ENCODE measurements at regions not wholly inside any gene's neighbourhood (a gene's known extent, or its start where the extent isn't known, plus 50 kb on each side); places are given as distances from the start of the nearest gene placed in this dataset.

DNA sequence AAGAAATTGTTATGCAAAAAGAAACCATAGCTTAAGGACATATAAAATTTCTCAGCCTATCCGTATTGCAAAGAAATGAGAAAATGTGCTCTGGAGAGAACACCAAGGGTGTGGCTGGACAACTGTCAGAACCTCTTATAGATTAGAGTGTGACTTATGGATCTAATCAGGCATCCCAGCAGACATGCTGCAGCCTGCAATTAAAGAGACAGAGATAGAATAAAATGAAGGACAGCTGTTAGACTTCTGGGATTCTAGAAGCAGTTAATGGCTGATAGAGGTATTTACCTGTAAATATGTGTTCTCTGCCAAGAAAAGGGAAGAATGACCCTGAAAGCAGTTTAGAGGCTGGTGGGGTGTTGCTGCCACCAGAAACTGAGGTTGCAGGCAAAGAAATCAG is 160.1 kb upstream of the KIF2B start:
- no peaks in the 10 kb centered on the region for H3K27me3 ChIP-seq (ENCODE audit: insufficient read depth, low read length, poor library complexity, severe bottlenecking)
- no peak overlapping the region for H3K27ac ChIP-seq (ENCODE audit: low read depth, low read length)
- Mint-ChIP-seq H3K27me3 (no peaks in the 10 kb centered on the region), H3K27ac (no peak overlapping the region), H3K4me3 (no peak overlapping the region), H3K4me1 (no peaks in the 10 kb centered on the region), H3K9me3 (peaks cover 8 to 21% (median 13%) of the 10 kb centered on the region in 5 donors), H3K36me3 (no peaks in the 10 kb centered on the region)
- H3K4me3 ChIP-seq (ENCODE audit: low read length) = no peak overlapping the region
- H3K36me3 ChIP-seq (ENCODE audit: insufficient read depth, low read length) = no peaks in the 10 kb centered on the region
- CTCF ChIA-PET = no interaction called here
- POLR2A ChIA-PET = no interaction called here
- no peaks in the 10 kb centered on the region for H3K9me3 ChIP-seq (ENCODE audit: low read length)
- H3K4me1 ChIP-seq (ENCODE audit: insufficient read depth, low read length) = no peaks in the 10 kb centered on the region
- no peak for DNase-seq

DNA sequence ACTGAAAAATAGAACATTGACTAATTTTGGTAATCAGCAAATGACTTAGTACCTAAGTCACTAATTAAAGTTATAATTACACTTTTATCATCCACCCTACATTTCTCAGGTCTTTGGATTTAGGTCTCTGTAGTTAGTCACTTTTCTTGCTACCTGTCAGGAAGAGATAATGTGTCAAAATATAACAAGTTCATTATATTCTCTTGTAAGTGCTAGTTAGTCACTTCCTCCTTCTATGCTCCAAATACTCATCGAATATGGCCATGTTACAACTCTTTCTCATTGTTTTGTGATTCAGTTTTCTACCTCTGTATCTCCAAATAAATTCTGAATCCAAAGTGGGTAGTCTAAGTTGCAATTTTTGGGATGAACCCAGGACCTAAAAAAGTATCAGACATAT is 163.5 kb upstream of the KIF2B start:
- Histone ChIP-seq H3K36me3 (ENCODE audit: insufficient read depth, low read length) (no peaks in the 10 kb centered on the region), H3K27ac (ENCODE audit: low read depth, low read length) (no peak overlapping the region), H3K27me3 (ENCODE audit: insufficient read depth, low read length, poor library complexity, severe bottlenecking) (no peaks in the 10 kb centered on the region), H3K4me1 (ENCODE audit: insufficient read depth, low read length) (no peaks in the 10 kb centered on the region), H3K4me3 (ENCODE audit: low read length) (no peak overlapping the region), H3K9me3 (ENCODE audit: low read length) (no peaks in the 10 kb centered on the region)
- H3K9me3 Mint-ChIP-seq = peaks cover 2 to 18% (median 13%) of the 10 kb centered on the region in 5 donors
- no peaks in the 10 kb centered on the region for H3K27me3 Mint-ChIP-seq
- H3K27ac Mint-ChIP-seq = no peak overlapping the region
- no peaks in the 10 kb centered on the region for H3K36me3 Mint-ChIP-seq
- H3K4me1 Mint-ChIP-seq = no peaks in the 10 kb centered on the region
- ChIA-PET POLR2A (no interaction called here), CTCF (no interaction called here)
- H3K4me3 Mint-ChIP-seq = no peak overlapping the region
- no peak for DNase-seq

DNA sequence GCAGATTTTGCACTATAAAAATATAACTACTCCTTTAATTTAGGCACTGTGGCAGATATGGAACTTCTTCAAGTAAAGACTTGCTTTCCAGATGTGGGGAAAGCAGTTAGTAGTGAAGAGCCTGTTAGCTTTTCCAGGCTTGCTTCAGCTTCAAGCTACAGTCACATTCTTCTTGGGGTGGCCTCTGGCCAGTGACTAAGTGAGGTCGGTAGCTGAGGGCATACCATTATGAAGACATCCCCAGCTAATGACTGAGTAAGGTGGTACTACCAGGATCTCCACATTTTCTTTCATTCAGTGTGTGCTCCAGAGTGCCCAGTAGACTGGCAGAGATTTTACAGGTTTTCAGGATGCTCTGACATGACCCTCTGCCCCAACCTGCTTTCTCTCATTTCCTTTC is 167.1 kb upstream of the KIF2B start:
- no peaks in the 10 kb centered on the region for H3K27me3 ChIP-seq (ENCODE audit: insufficient read depth, low read length, poor library complexity, severe bottlenecking)
- Mint-ChIP-seq H3K9me3 (peaks cover 2 to 13% (median 4%) of the 10 kb centered on the region in 5 donors), H3K4me3 (no peak overlapping the region), H3K27ac (no peak overlapping the region), H3K27me3 (no peaks in the 10 kb centered on the region), H3K36me3 (no peaks in the 10 kb centered on the region), H3K4me1 (no peaks in the 10 kb centered on the region)
- ChIA-PET POLR2A (no interaction called here), CTCF (no interaction called here)
- DNase-seq = no peak
- H3K36me3 ChIP-seq (ENCODE audit: insufficient read depth, low read length) = no peaks in the 10 kb centered on the region
- no peaks in the 10 kb centered on the region for H3K9me3 ChIP-seq (ENCODE audit: low read length)
- no peaks in the 10 kb centered on the region for H3K4me1 ChIP-seq (ENCODE audit: insufficient read depth, low read length)
- no peak overlapping the region for H3K27ac ChIP-seq (ENCODE audit: low read depth, low read length)
- H3K4me3 ChIP-seq (ENCODE audit: low read length) = no peak overlapping the region

DNA sequence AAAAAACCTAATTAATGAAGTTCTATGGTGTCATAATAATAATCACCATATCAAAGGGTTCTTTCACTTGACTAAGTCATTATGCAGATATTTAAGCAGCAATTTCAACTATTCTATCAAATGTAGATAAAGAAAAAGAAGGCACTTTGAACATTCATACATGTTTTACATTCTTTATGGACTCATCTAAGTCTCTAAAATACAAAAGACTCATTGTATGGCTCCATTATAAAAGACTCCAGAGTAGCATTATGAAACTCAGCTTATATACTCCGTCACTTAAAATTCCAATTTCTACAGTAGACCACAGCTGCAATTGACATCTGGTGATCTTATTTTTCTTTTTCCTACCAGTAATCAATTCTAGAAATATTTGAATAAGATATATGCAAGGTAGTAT is 173.5 kb upstream of the KIF2B start:
- no peaks in the 10 kb centered on the region for H3K36me3 ChIP-seq (ENCODE audit: insufficient read depth, low read length)
- H3K4me1 Mint-ChIP-seq = no peaks in the 10 kb centered on the region
- H3K36me3 Mint-ChIP-seq = no peaks in the 10 kb centered on the region
- POLR2A ChIA-PET = no interaction called here
- no peak overlapping the region for H3K4me3 ChIP-seq (ENCODE audit: low read length)
- no peaks in the 10 kb centered on the region for H3K27me3 Mint-ChIP-seq
- CTCF ChIA-PET = no interaction called here
- H3K27me3 ChIP-seq (ENCODE audit: insufficient read depth, low read length, poor library complexity, severe bottlenecking) = no peaks in the 10 kb centered on the region
- no peak overlapping the region for H3K27ac Mint-ChIP-seq
- H3K9me3 Mint-ChIP-seq = peaks cover 2 to 11% (median 6%) of the 10 kb centered on the region in 5 donors
- no peaks in the 10 kb centered on the region for H3K4me1 ChIP-seq (ENCODE audit: insufficient read depth, low read length)
- no peak overlapping the region for H3K27ac ChIP-seq (ENCODE audit: low read depth, low read length)
- DNase-seq = no peak
- H3K9me3 ChIP-seq (ENCODE audit: low read length) = no peaks in the 10 kb centered on the region
- H3K4me3 Mint-ChIP-seq = no peak overlapping the region

DNA sequence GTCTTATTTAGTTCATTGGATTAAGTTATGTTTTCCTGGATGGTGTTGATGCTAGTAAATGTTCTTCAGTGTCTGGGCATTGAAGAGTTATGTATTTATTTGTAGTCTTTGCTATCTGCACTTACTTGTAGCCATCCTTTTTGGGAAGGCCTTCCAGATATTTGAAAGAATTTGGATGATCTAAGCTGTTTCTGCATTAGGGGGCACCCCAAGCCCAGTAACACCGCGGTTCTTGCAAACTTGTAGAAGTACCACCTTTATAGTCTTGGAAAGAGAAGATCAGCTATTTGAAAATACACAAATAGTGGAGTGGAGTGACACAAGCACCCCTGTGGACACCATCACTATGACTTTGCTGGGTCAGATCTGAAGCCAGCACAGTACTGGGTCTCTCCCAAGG is 175.9 kb upstream of the KIF2B start:
- Mint-ChIP-seq H3K27me3 (no peaks in the 10 kb centered on the region), H3K36me3 (no peaks in the 10 kb centered on the region), H3K27ac (no peak overlapping the region), H3K9me3 (peaks cover 5 to 14% (median 11%) of the 10 kb centered on the region in 5 donors), H3K4me1 (no peaks in the 10 kb centered on the region), H3K4me3 (no peak overlapping the region)
- Histone ChIP-seq H3K27ac (ENCODE audit: low read depth, low read length) (no peak overlapping the region), H3K4me3 (ENCODE audit: low read length) (no peak overlapping the region), H3K27me3 (ENCODE audit: insufficient read depth, low read length, poor library complexity, severe bottlenecking) (no peaks in the 10 kb centered on the region), H3K4me1 (ENCODE audit: insufficient read depth, low read length) (no peaks in the 10 kb centered on the region), H3K36me3 (ENCODE audit: insufficient read depth, low read length) (no peaks in the 10 kb centered on the region), H3K9me3 (ENCODE audit: low read length) (no peaks in the 10 kb centered on the region)
- CTCF ChIA-PET = no interaction called here
- POLR2A ChIA-PET = no interaction called here
- DNase-seq = no peak

DNA sequence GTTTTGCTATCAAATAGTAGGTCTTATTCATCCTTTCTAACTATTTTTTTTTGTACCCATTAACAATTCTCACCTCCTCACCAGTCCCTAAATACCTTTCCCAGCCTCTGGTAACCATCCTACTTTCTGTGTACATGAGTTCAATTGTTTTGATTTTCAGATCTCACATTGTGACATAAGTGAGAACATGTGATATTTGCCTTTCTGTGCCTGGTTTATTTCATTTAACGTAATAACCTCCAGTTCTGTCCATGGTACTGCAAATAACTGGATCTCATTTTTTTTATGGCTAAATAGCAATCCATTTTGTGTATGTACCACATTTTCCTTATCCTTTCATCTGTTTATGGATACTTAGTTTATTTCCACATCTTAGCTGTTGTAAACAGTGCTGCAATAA is 181.9 kb upstream of the KIF2B start:
- H3K36me3 ChIP-seq (ENCODE audit: insufficient read depth, low read length) = no peaks in the 10 kb centered on the region
- no peaks in the 10 kb centered on the region for H3K4me1 ChIP-seq (ENCODE audit: insufficient read depth, low read length)
- H3K4me3 ChIP-seq (ENCODE audit: low read length) = no peak overlapping the region
- no peak overlapping the region for H3K27ac ChIP-seq (ENCODE audit: low read depth, low read length)
- H3K27me3 ChIP-seq (ENCODE audit: insufficient read depth, low read length, poor library complexity, severe bottlenecking) = no peaks in the 10 kb centered on the region
- no peaks in the 10 kb centered on the region for H3K4me1 Mint-ChIP-seq
- no peak overlapping the region for H3K27ac Mint-ChIP-seq
- ChIA-PET POLR2A (no interaction called here), CTCF (no interaction called here)
- peaks cover 8 to 19% (median 12%) of the 10 kb centered on the region in 5 donors for H3K9me3 Mint-ChIP-seq
- no peaks in the 10 kb centered on the region for H3K36me3 Mint-ChIP-seq
- no peak overlapping the region for H3K4me3 Mint-ChIP-seq
- H3K27me3 Mint-ChIP-seq = no peaks in the 10 kb centered on the region
- no peaks in the 10 kb centered on the region for H3K9me3 ChIP-seq (ENCODE audit: low read length)
- no peak for DNase-seq

DNA sequence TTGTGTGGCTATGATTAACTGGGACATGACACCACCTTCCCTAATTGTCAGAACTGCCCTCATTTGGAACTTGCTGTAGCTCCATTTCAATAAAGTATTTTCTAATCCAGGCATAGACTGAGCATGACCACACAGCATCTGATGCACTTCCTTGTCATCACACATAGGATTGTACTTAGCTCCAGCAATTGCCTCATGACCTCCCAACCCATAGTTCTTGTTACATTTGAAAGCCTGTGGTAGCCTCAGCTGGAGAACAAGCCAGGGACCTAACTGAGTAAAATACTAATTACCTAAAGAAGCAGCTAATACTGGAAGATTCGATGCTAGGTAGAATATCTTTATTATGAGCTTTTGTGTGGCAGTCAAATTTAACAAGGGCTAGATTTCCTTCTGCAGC is 187.3 kb upstream of the KIF2B start:
- no peak for DNase-seq
- Histone ChIP-seq H3K4me1 (ENCODE audit: insufficient read depth, low read length) (no peaks in the 10 kb centered on the region), H3K4me3 (ENCODE audit: low read length) (no peak overlapping the region), H3K36me3 (ENCODE audit: insufficient read depth, low read length) (no peaks in the 10 kb centered on the region), H3K9me3 (ENCODE audit: low read length) (no peaks in the 10 kb centered on the region), H3K27ac (ENCODE audit: low read depth, low read length) (no peak overlapping the region), H3K27me3 (ENCODE audit: insufficient read depth, low read length, poor library complexity, severe bottlenecking) (no peaks in the 10 kb centered on the region)
- Mint-ChIP-seq H3K4me3 (no peak overlapping the region), H3K27ac (no peak overlapping the region), H3K4me1 (no peaks in the 10 kb centered on the region), H3K9me3 (peaks cover 0 to 19% (median 14%) of the 10 kb centered on the region in 5 donors), H3K27me3 (no peaks in the 10 kb centered on the region), H3K36me3 (no peaks in the 10 kb centered on the region)
- CTCF ChIA-PET = no interaction called here
- POLR2A ChIA-PET = no interaction called here

DNA sequence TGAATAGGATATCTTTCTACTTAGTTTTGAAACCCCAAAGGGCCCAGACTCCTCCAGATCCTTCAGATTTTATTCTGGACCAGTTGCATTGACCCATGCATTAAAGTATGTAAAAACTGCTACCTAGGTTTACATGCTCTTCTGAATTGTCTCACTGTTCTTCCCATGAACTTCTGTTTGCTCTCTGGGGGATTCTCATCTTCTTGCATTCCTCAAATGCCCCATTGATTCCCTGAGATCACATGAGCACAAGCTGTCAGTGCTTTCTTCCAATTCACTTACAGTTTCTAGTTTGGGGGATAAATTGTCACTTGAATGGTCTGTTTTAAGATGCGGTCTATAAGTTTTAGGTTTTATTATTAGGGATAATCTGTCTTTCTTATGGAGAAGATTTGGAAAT is 188.9 kb upstream of the KIF2B start:
- POLR2A ChIA-PET = no interaction called here
- H3K27me3 ChIP-seq (ENCODE audit: insufficient read depth, low read length, poor library complexity, severe bottlenecking) = no peaks in the 10 kb centered on the region
- CTCF ChIA-PET = no interaction called here
- H3K4me3 Mint-ChIP-seq = no peak overlapping the region
- no peaks in the 10 kb centered on the region for H3K36me3 ChIP-seq (ENCODE audit: insufficient read depth, low read length)
- no peaks in the 10 kb centered on the region for H3K27me3 Mint-ChIP-seq
- DNase-seq = no peak
- H3K4me1 Mint-ChIP-seq = no peaks in the 10 kb centered on the region
- no peak overlapping the region for H3K4me3 ChIP-seq (ENCODE audit: low read length)
- H3K9me3 Mint-ChIP-seq = peaks cover 0 to 21% (median 14%) of the 10 kb centered on the region in 5 donors
- H3K36me3 Mint-ChIP-seq = no peaks in the 10 kb centered on the region
- no peaks in the 10 kb centered on the region for H3K9me3 ChIP-seq (ENCODE audit: low read length)
- H3K4me1 ChIP-seq (ENCODE audit: insufficient read depth, low read length) = no peaks in the 10 kb centered on the region
- H3K27ac ChIP-seq (ENCODE audit: low read depth, low read length) = no peak overlapping the region
- H3K27ac Mint-ChIP-seq = no peak overlapping the region

DNA sequence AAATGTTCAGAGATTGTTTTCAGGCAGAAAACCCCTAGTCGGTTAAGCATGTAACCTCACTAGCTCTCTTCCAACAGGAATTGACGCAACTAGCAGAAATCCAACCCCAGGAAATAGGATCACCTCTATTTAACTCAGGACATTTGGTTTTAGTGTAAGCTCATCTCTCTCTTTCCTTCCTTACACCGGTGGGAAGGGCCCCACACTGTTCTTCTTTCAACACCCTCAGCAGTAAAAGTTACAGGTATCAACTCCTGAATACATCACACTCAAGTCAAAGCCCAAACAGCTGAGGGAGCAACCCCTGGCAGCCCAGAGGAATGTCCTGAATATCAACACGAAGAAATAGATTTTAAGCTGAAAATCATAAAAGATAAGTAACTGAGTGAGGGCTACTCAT is 191.2 kb upstream of the KIF2B start:
- no peaks in the 10 kb centered on the region for H3K4me1 ChIP-seq (ENCODE audit: insufficient read depth, low read length)
- H3K4me3 Mint-ChIP-seq = no peak overlapping the region
- ChIA-PET POLR2A (no interaction called here), CTCF (no interaction called here)
- no peak overlapping the region for H3K4me3 ChIP-seq (ENCODE audit: low read length)
- no peaks in the 10 kb centered on the region for H3K36me3 Mint-ChIP-seq
- H3K4me1 Mint-ChIP-seq = no peaks in the 10 kb centered on the region
- H3K9me3 Mint-ChIP-seq = peaks cover 0 to 24% (median 12%) of the 10 kb centered on the region in 5 donors
- no peak for DNase-seq
- H3K36me3 ChIP-seq (ENCODE audit: insufficient read depth, low read length) = no peaks in the 10 kb centered on the region
- H3K27ac ChIP-seq (ENCODE audit: low read depth, low read length) = no peak overlapping the region
- H3K27me3 ChIP-seq (ENCODE audit: insufficient read depth, low read length, poor library complexity, severe bottlenecking) = no peaks in the 10 kb centered on the region
- no peaks in the 10 kb centered on the region for H3K27me3 Mint-ChIP-seq
- no peak overlapping the region for H3K27ac Mint-ChIP-seq
- no peaks in the 10 kb centered on the region for H3K9me3 ChIP-seq (ENCODE audit: low read length)
